Keratinocyte (primary cell): ENCODE measurements at regions not wholly inside any gene's neighbourhood (a gene's known extent, or its start where the extent isn't known, plus 50 kb on each side); places are given as distances from the start of the nearest gene placed in this dataset.

ENCODE experiments used
- DNase-seq: peaks from one replicate; pipeline ENCODE4 v3.0.0-alpha.2; 2011; ENCODE audit warnings: low read depth, missing footprints, low spot score
- FAIRE-seq: peaks from 2 replicates; lab custom pipeline; 2011; peaks lifted over from hg19 to GRCh38; lab: Jason Lieb, UNC
- H2AFZ ChIP-seq: 2 replicates; pipeline ENCODE4 v1.6.0; 2012; ENCODE audit warnings: low read length, control low read depth, inconsistent platforms; ENCODE audit not compliant: control insufficient read depth
- H3K27ac ChIP-seq: 2 replicates; pipeline ENCODE4 v1.5.1; 2011; ENCODE audit warnings: low read length; ENCODE audit not compliant: control insufficient read depth, insufficient read depth
- H3K27me3 ChIP-seq: 3 replicates; pipeline ENCODE4 v1.6.0; 2011; ENCODE audit warnings: low read length; ENCODE audit not compliant: control insufficient read depth, insufficient read depth; ENCODE audit errors: extremely low read depth
- H3K36me3 ChIP-seq, 2 experiments: 2 replicates in 1 of 2; 3 replicates in 1 of 2; pipeline ENCODE4 v1.5.1; 2011; ENCODE audit warnings: low read length in 2 of 2, mild to moderate bottlenecking in 1 of 2; ENCODE audit not compliant: control insufficient read depth in 2 of 2, insufficient read depth in 2 of 2; ENCODE audit errors: extremely low read depth in 1 of 2
- H3K4me1 ChIP-seq: 3 replicates; pipeline ENCODE4 v1.5.1; 2011; ENCODE audit warnings: low read length; ENCODE audit not compliant: control insufficient read depth, insufficient read depth; ENCODE audit errors: extremely low read depth
- H3K4me2 ChIP-seq: 3 replicates; pipeline ENCODE4 v1.6.0; 2011; ENCODE audit warnings: low read depth, low read length; ENCODE audit not compliant: control insufficient read depth, insufficient read depth; ENCODE audit errors: extremely low read depth
- H3K4me3 ChIP-seq, 3 experiments: fragments of 200-600 bp in 1 of 3; sonication (generic) in 1 of 3; 2 replicates in 2 of 3; 3 replicates in 1 of 3; pipeline ENCODE4 v1.5.1; 2011 to 2016; ENCODE audit warnings: low read length in 3 of 3, mild to moderate bottlenecking in 3 of 3, control low read depth in 2 of 3, inconsistent platforms in 1 of 3, low read depth in 1 of 3, mixed read lengths in 1 of 3, mixed run types in 1 of 3, moderate library complexity in 1 of 3; ENCODE audit not compliant: control insufficient read depth in 2 of 3, insufficient read depth in 2 of 3; ENCODE audit errors: extremely low read depth in 1 of 3
- H3K79me2 ChIP-seq: 2 replicates; pipeline ENCODE4 v1.6.0; 2012; ENCODE audit warnings: low read length; ENCODE audit not compliant: control insufficient read depth, insufficient read depth
- H3K9ac ChIP-seq: 3 replicates; pipeline ENCODE4 v1.6.0; 2011; ENCODE audit warnings: low read length; ENCODE audit not compliant: control insufficient read depth, insufficient read depth; ENCODE audit errors: extremely low read depth
- H3K9me1 ChIP-seq: 3 replicates; pipeline ENCODE4 v1.6.0; 2011; ENCODE audit warnings: low read length; ENCODE audit not compliant: control insufficient read depth, insufficient read depth; ENCODE audit errors: extremely low read depth
- H3K9me3 ChIP-seq: 2 replicates; pipeline ENCODE4 v1.5.1; 2012; ENCODE audit warnings: low read depth, low read length; ENCODE audit not compliant: control insufficient read depth
- H4K20me1 ChIP-seq: 3 replicates; pipeline ENCODE4 v1.6.0; 2011; ENCODE audit warnings: low read length; ENCODE audit not compliant: control insufficient read depth, insufficient read depth; ENCODE audit errors: extremely low read depth
- CTCF ChIP-seq, 3 experiments: IDR thresholded peaks in 1 of 3; conservative IDR thresholded peaks in 1 of 3; optimal IDR thresholded peaks in 1 of 3; 2 replicates in 2 of 3; 3 replicates in 1 of 3; pipeline versions ENCODE3 to v1.5.1; 2011; ENCODE audit warnings: low read length in 3 of 3, mild to moderate bottlenecking in 3 of 3, moderate library complexity in 2 of 3, control low read depth in 1 of 3, inconsistent platforms in 1 of 3; ENCODE audit not compliant: insufficient read depth in 2 of 3; ENCODE audit errors: extremely low read depth in 1 of 3
- EZH2 ChIP-seq: IDR thresholded peaks from one replicate; pipeline ENCODE4 v1.6.1; 2012; ENCODE audit warnings: inconsistent platforms, mild to moderate bottlenecking, low read length, moderate library complexity
- dilution Hi-C: fragments of 300-500 bp; cut with MboI; formaldehyde crosslinking; loops from one replicate; pipeline ENCODE4 v1.7.0; 2020; ENCODE audit warnings: low sequenced_read_pairs; ENCODE audit not compliant: extremely low pct_ligation_motif_present

- no peaks in the 10 kb centered on the region for H3K36me3 ChIP-seq
- no peaks in the 10 kb centered on the region for H3K79me2 ChIP-seq
- H3K27ac ChIP-seq = no peak overlapping the region
- H3K9me3 ChIP-seq = no peaks in the 10 kb centered on the region
- H3K4me1 ChIP-seq = peaks cover 20% of the 10 kb centered on the region
- no peak overlapping the region for H2AFZ ChIP-seq
- H3K4me2 ChIP-seq = no peak overlapping the region
- no peaks in the 10 kb centered on the region for H4K20me1 ChIP-seq
- H3K27me3 ChIP-seq = no peaks in the 10 kb centered on the region
- peak; percentile 55 for FAIRE-seq
- DNase-seq = no peak
- H3K4me3 ChIP-seq = no peak overlapping the region
- dilution Hi-C loops = no loop called here
- H3K9me1 ChIP-seq = no peaks in the 10 kb centered on the region
- TF ChIP-seq CTCF (optimal IDR thresholded peaks at IDR 0.05 in 1 of 3, IDR thresholded peaks at IDR 0.05 in 1 of 3, conservative IDR thresholded peaks at IDR 0.05 in 1 of 3; ENCODE audit: extremely low read depth in 1 of 3, insufficient read depth in 2 of 3, low read length in 3 of 3) (no peak), EZH2 (no peak)
- H3K9ac ChIP-seq = no peak overlapping the region
Observed at GRCh38 chr6:130514712-130515111, 148.9 kb downstream of the TMEM200A start.

- no peaks in the 10 kb centered on the region for H4K20me1 ChIP-seq
- H3K4me1 ChIP-seq = peaks cover 22% of the 10 kb centered on the region
- H3K9me3 ChIP-seq = no peaks in the 10 kb centered on the region
- no peaks in the 10 kb centered on the region for H3K27me3 ChIP-seq
- no peak overlapping the region for H2AFZ ChIP-seq
- H3K27ac ChIP-seq = no peak overlapping the region
- H3K79me2 ChIP-seq = no peaks in the 10 kb centered on the region
- no peaks in the 10 kb centered on the region for H3K36me3 ChIP-seq
- H3K9me1 ChIP-seq = no peaks in the 10 kb centered on the region
- no peak for TF ChIP-seq CTCF (optimal IDR thresholded peaks at IDR 0.05 in 1 of 3, IDR thresholded peaks at IDR 0.05 in 1 of 3, conservative IDR thresholded peaks at IDR 0.05 in 1 of 3; ENCODE audit: extremely low read depth in 1 of 3, insufficient read depth in 2 of 3, low read length in 3 of 3)
- TF ChIP-seq EZH2 = no peak
- dilution Hi-C loops = no loop called here
- H3K4me3 ChIP-seq = no peak overlapping the region
- FAIRE-seq (no peak), DNase-seq (no peak)
- no peak overlapping the region for H3K9ac ChIP-seq
- H3K4me2 ChIP-seq = no peak overlapping the region
Observed at GRCh38 chr6:130515306-130515705, 149.5 kb downstream of the TMEM200A start.
